ENCODE measurements at regions not wholly inside any gene's neighbourhood (a gene's known extent, or its start where the extent isn't known, plus 50 kb on each side); places are given as distances from the start of the nearest gene placed in this dataset.

GRCh38 chr12:58720421-58720820, 199.9 kb downstream of the LRIG3 start:
- Histone ChIP-seq H3K27me3 (ENCODE audit: control insufficient read depth, insufficient read depth, low read length) (no peaks in the 10 kb centered on the region), H3K36me3 (ENCODE audit: control insufficient read depth, insufficient read depth, low read length) (no peaks in the 10 kb centered on the region), H3K4me3 (ENCODE audit: low read depth in 2 of 2, low read length in 2 of 2) (no peak overlapping the region), H3K9me3 (ENCODE audit: control insufficient read depth, insufficient read depth, low read depth, low read length) (no peaks in the 10 kb centered on the region), H3K4me1 (ENCODE audit: control insufficient read depth, insufficient read depth, low read length) (no peaks in the 10 kb centered on the region), H3K27ac (ENCODE audit: low read length) (no peak overlapping the region)
- DNase-seq (ENCODE audit: low read depth, low spot score) (no peak), ATAC-seq (no peak)
- in situ Hi-C loops (cut with HindIII; ENCODE audit: low pct_unique_long_range_greater_than_20kb, low sequenced_read_pairs) = no loop called here
- ChIA-PET POLR2A (no interaction called here), CTCF (no interaction called here)
- no TSS peak for BruUV-seq (replicated peaks)
- TF ChIP-seq SIN3A (IDR thresholded peaks at IDR 0.05; ENCODE audit: borderline replicate concordance, insufficient read depth, low read depth, low read length) (no peak), POLR2AphosphoS5 (IDR thresholded peaks at IDR 0.05; ENCODE audit: low read depth, low read length) (no peak), TCF7L2 (IDR thresholded peaks at IDR 0.05; ENCODE audit: low read depth, low read length) (no peak), CTCF (IDR thresholded peaks at IDR 0.05) (no peak)
- TF ChIP-seq, protein P1, sequence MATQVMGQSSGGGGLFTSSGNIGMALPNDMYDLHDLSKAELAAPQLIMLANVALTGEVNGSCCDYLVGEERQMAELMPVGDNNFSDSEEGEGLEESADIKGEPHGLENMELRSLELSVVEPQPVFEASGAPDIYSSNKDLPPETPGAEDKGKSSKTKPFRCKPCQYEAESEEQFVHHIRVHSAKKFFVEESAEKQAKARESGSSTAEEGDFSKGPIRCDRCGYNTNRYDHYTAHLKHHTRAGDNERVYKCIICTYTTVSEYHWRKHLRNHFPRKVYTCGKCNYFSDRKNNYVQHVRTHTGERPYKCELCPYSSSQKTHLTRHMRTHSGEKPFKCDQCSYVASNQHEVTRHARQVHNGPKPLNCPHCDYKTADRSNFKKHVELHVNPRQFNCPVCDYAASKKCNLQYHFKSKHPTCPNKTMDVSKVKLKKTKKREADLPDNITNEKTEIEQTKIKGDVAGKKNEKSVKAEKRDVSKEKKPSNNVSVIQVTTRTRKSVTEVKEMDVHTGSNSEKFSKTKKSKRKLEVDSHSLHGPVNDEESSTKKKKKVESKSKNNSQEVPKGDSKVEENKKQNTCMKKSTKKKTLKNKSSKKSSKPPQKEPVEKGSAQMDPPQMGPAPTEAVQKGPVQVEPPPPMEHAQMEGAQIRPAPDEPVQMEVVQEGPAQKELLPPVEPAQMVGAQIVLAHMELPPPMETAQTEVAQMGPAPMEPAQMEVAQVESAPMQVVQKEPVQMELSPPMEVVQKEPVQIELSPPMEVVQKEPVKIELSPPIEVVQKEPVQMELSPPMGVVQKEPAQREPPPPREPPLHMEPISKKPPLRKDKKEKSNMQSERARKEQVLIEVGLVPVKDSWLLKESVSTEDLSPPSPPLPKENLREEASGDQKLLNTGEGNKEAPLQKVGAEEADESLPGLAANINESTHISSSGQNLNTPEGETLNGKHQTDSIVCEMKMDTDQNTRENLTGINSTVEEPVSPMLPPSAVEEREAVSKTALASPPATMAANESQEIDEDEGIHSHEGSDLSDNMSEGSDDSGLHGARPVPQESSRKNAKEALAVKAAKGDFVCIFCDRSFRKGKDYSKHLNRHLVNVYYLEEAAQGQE (IDR thresholded peaks at IDR 0.05; ENCODE audit: insufficient read depth in 1 of 2, low read depth in 2 of 2, low read length in 1 of 2) = no peak
- intact Hi-C loops (cut with micrococcal nuclease; ENCODE audit: unreplicated experiment) = no loop called here

DNA sequence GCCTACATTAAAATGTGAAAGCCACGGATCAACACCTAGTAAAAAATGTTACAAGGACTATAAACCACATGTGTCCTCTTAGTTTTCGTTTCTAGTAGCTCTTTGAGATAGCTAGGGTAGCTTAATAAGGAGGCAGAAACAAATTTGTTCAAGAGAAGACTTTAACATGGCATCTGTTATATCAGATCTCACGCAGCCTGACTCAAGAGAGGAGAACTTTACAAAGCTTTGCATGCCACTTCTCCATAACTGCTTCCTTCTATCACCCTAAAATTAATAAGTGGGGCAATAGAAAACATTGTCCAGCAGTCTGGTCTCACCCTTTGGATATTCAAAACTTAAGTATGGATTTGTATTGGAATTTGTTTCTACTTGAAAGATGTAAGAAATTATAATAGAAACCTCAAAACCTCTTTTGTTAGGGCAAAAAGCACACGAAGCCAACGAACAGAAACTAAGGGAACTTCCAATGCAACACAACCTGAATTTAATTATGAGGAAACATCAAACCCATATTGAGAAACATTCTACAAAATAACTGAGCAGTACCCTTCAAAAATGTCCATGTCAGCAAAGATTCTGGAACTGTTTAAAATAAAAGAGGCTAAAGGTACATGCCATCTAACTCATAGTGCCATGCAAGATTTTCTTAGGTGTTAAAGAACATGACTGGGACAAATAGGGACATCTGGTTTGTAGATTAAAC, 194.8 kb downstream of the LRIG3 start:
- intact Hi-C loops (cut with micrococcal nuclease; ENCODE audit: unreplicated experiment) = no loop called here
- no TSS peak for BruUV-seq (replicated peaks)
- Histone ChIP-seq H3K36me3 (ENCODE audit: control insufficient read depth, insufficient read depth, low read length) (no peaks in the 10 kb centered on the region), H3K4me3 (ENCODE audit: low read depth in 2 of 2, low read length in 2 of 2) (no peak overlapping the region), H3K27me3 (ENCODE audit: control insufficient read depth, insufficient read depth, low read length) (no peaks in the 10 kb centered on the region), H3K9me3 (ENCODE audit: control insufficient read depth, insufficient read depth, low read depth, low read length) (no peaks in the 10 kb centered on the region), H3K4me1 (ENCODE audit: control insufficient read depth, insufficient read depth, low read length) (no peaks in the 10 kb centered on the region), H3K27ac (ENCODE audit: low read length) (no peak overlapping the region)
- DNase-seq (ENCODE audit: low read depth, low spot score) (no peak), ATAC-seq (no peak)
- in situ Hi-C loops (cut with HindIII; ENCODE audit: low pct_unique_long_range_greater_than_20kb, low sequenced_read_pairs) = no loop called here
- POLR2A ChIA-PET = no interaction called here
- CTCF ChIA-PET = interaction anchor here (0.6 kb wide), 1 partner anchor 743 kb away, joined by 4 read pairs; no protein-coding TSS in a partner anchor
- TF ChIP-seq POLR2AphosphoS5 (IDR thresholded peaks at IDR 0.05; ENCODE audit: low read depth, low read length) (no peak), SIN3A (IDR thresholded peaks at IDR 0.05; ENCODE audit: borderline replicate concordance, insufficient read depth, low read depth, low read length) (no peak), CTCF (IDR thresholded peaks at IDR 0.05) (no peak), TCF7L2 (IDR thresholded peaks at IDR 0.05; ENCODE audit: low read depth, low read length) (no peak)
- TF ChIP-seq, protein P1 (IDR thresholded peaks at IDR 0.05; ENCODE audit: insufficient read depth in 1 of 2, low read depth in 2 of 2, low read length in 1 of 2) = no peak

Measured in Panc1 (cell line).